GM18858 (cell line): ENCODE measurements at regions not wholly inside any gene's neighbourhood (a gene's known extent, or its start where the extent isn't known, plus 50 kb on each side); places are given as distances from the start of the nearest gene placed in this dataset.
A peak's percentile ranks its signal among the peaks of the same experiment; 100 is the strongest.
"Not testable (repeated sequence)": the region's sequence is repeated elsewhere in the genome, so short reads cannot be mapped to it uniquely, and the experiment has no call there.

Source experiments
- ATAC-seq: cut with Tn5 transposase; IDR thresholded peaks from one replicate; pipeline ENCODE4 v1.9.1; 2021; ENCODE audit not compliant: unreplicated experiment

DNA sequence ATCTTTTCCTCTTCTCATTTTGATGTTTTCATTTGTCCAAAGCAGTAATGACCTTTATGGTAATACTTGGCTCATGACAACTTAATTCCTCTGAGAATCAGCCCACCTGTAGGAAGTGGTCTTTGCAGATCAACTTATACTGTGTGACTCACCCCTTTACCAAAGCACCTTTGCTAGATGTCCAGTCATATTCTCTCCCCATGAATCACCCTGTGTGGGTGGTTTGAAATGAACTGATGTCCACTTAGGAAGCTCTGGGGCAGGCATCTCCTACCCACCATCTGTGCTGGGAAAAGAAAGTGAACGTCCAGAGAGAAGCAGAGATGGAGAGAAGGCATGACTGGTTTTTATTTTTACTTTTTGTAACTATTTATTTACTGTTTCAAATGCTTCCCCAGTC is 410.3 kb downstream of the KIF20B start:
- ATAC-seq = no peak

DNA sequence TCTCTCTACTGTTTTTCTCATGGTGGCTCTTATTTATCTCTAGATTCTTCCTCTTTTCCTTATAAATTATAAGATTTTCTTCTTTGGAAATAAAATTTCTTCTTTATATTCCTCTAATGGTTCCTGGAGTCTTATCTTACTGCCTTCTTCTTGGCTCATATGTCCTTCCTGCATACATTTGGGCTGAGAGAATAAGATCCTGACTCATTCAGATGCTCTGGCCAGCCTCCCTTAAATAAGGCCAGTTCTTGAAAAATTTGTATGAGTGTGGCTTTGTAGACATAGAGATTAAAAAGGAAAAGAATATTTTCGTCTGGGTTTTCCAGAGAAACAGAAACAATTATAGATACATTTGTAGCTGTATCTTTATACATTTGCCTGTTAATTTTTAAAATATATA is 411.3 kb downstream of the KIF20B start:
- ATAC-seq = no peak

DNA sequence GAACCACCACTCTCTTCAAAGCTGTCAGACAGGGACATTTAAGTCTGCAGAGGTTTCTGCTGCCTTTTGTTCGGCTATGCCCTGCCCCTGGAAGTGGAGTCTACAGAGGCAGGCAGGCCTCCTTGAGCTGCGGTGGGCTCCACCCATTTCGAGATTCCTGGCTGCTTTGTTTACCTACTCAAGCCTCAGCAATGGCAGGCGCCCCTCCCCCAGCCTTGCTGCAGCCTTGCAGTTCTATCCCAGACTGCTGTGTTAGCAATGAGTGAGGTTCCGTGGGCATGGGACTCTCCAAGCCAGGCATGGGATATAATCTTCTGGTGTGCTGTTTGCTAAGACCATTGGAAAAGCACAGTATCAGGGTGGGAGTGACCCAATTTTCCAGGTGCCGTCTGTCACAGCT is 417.2 kb downstream of the KIF20B start:
- not testable (repeated sequence) for ATAC-seq

DNA sequence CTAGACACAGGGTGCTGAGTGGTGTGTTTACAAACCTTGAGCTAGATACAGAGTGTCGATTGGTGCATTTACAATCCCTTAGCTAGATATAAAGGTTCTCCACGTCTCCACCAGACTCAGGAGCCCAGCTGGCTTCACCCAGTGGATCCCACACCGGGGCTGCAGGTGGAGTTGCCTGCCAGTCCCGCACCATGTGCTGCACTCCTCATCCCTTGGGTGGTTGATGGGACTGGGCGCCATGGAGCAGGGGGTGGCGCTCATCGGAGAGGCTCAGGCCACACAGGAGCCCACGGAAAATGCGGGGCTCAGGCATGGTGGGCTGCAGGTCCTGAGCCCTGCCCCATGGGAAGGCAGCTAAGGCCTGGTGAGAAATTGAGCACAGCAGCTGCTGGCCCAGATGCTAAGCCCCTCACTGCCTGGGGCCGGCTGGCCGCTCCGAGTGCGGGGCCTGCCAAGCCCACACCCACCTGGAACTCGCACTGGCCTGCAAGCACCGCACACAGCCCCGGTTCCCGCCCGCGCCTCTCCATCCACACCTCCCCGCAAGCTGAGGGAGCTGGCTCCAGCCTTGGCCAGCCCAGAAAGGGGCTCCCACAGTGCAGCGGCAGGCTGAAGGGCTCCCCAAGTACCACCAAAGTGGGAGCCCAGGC is 418.4 kb downstream of the KIF20B start:
- not testable (repeated sequence) for ATAC-seq

DNA sequence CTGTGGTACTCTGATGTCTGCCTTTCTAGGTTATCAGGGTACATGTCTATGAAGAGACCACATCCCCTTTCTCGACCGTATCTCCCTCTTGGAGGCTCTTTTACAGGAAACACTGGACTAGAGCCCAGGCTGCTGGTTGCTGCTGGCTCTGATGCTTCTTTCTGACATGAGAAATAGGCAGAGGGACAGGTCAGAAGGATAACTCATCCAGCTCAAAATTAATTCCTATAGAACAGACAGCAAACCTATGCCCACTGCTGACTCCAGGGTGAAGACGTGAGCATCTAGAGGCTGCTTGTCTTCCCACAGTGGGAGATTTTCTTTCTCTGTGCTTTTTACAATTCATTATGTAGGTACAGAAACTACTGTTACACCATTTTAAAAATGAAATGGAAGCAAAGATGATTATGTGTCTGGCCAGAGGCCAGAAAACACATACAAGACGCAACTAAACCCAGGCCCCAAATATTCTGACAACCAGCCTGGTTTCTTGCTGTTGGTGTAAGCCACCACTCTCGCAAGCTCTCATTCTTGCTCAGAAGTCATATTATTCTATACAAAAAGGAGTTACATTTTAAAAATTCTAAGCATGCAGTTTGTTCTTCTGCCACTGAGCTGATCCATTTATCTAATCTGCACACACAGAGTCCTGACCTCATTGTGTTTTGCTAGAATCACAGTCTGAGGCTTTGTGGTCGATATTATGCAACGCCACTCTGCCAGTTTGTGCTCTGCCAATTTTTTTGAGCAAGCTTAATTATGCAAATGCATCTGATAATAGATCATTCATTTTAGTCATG is 424.3 kb downstream of the KIF20B start:
- no peak for ATAC-seq

DNA sequence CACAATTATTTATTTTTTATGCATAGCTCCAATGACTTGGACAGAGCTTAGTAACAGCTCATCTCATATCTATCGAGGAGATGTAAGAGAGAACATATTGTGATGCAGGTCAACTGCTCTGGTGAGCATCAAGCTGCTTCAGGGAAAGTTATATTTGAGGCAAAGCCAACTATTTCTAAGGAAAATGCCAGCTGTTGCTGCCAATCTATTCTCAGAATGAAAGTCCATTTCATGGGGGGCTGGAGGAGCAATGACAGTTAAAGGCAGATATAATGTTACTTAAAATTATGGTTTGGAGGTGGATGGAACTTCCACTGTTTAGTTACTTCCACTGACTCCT is 424.8 kb downstream of the KIF20B start:
- ATAC-seq = no peak

DNA sequence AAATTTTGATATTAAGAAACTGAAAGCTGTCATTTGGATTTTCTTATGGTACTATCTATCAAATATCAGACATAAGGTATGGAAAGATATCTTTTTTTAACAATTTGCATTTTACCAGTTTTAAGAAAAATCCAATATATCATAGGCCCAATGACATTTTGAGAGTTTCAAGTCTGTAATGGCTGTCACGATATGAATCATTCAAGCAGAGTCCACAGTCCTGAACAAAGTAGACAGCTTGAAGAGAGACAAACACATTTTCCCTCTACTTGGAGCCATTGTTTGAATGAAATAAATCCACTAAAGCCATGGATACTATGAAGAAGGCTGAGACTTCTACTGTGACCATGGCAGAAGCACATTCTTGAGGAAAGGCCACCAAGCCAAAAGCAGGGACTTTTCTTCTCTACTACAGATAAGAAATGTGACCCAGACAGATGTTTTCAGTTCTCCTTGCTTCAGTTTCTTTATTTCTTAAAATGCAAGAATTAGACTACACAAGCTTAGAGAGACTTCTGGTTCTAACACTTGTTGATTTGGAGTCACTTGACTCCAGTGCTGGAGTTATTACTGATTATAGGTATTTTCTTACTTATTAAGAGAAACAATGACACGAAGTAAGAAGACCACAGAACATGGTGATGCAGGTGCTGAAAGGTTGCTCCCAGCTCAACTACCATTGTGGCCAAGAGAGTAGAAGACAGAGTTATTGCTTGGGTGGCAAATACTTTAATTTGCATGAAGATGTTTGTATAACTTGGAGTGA is 429.1 kb downstream of the KIF20B start:
- ATAC-seq = peak; percentile 61

DNA sequence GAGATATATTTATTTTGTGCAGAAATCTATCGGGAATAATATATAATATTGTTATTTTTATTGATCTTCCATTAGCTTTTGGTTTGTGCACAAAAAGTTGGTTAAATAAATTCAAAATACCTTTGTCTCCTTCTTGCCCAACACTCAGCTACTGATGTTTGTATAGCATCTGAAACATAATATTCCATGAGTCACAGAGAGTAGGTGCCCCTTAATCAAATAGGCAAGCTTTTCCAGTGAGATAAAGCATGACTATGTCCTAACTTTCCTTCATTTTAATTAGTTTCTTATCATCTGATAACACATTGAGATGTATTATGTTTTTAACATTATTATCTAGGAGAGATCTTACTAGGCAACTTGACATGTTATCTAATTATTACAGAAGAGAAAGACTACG is 432.2 kb downstream of the KIF20B start:
- ATAC-seq = no peak

DNA sequence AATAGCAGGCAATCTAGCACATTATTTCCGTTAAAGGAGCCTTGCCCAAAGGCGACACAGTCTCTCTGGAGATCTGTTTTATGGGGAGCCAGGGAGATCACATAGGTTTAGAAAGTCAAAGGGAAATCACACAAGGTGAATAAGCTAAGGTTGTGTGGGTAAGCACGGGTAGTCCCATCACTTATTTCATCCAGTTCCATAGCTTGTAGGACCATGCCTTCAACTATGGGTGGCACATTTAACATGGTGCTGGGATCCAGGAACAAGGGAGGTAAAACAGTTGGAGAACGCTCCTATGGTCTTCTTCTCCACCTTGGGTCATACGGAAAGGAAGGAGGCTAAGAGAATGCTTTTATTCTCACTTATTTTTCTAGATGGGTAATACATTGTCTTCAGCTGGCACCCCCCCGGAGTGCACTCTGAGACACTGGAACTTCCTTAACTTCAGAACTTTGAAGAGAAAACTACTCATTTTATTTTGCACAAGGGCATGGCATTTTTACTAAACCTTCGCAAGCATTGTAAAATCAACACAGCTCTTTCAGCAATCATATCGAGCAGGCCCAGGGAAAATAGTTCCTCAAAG is 435.4 kb downstream of the KIF20B start:
- no peak for ATAC-seq

DNA sequence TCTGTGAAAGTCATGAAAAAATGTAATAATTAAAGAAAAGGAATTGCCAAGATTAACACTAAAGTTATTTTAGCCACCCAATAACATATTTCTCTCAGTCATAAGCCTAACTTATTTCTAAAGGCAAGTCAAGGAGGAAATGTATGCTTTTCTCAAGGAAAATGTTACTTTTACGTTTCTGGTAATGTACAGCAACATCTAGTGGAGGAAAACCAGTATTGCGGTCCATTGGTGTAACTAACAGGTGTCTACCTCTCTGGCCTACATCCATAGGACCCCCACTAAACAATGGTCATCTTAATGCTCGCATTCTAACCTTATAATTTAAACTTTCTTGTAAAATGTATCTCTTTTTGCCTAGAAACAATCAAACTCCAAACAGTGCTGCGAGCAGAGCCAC is 437.5 kb downstream of the KIF20B start:
- no peak for ATAC-seq

DNA sequence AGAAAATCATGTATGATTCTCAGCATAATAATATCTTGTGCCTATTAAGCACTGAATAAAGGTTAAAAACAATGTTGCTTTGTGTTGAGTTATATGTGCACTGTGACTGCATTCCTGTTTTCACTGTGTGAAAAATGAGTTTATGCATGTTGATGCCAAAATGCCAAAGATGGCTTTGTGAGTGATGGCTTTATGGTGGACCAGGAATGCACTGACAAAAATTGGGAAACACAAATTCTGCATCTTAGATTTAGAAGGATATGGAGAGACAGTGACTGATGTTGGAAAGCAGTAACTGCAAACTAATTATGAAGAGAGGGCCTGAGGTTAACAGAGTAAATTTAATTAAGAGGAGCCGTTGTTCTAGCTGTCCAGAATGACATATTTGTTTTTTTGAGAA is 440.4 kb downstream of the KIF20B start:
- ATAC-seq = no peak

DNA sequence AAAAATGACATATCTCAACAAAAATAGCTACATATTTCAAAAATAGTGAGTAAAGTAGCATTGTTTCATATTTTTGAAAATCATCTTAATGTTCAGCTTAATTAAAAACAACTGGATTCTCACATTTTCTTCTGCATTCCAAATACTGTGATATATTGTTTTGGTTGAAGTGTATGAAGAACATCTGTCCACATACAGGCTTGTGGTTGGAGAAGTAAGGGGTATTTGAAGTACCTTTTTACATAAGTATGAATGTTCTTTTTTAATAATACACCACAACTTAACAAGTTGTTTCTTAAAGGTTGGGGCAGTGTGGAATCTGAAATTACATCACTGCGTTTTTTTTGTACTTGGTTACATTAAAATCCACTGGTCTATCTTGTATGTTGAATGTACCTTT is 442.5 kb downstream of the KIF20B start:
- no peak for ATAC-seq

DNA sequence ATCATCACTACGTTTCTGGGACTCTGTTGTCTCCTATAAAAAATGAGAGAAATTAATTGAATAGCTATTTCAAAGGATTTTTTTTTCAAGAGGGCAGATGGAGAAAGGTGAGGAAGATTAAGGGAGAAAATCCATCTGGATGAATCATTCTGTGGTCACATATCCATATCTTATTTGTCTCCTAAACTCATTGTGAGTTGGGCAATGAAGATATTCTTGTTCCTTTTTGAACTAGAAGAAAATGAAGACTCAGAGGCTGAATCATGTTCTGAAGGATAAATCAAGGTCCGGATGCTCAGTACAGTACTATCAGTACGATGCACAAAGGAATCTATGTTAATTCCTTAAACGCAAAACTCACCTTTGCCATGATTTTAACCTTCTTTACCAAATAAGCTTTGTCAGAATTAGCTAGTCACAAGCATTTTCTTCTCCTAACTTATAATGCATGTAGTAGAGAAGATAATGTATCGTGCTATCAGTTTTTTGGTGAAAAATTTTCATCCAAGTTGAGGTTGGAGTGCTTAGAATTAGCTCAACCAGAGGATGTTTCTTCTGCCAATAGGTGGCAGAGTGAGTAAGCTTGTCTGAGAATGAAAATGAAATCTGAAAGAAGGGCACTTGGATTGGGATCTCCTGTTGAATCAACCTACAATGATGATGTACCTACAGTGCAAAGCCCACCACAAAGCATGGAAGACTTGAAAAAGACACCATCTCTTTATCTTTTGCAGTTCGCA is 446.9 kb downstream of the KIF20B start:
- ATAC-seq = no peak

DNA sequence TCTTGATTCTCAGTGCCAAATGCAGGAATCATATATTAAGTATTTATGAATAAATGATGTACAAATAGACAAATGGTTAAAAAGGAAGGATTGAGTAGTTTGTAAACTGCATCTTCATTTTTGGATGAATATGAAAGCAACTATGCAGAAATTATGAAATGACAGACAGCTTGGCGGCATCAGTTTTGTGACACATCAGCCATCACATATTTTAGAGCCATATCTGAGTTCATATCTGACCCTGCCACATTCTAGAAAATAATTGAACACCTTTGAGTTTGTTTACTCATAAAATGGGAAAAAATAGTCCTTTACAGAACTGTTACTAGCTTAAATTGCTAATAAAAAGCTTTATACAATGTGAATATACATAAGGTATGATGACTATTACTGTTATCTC is 448.2 kb downstream of the KIF20B start:
- no peak for ATAC-seq

DNA sequence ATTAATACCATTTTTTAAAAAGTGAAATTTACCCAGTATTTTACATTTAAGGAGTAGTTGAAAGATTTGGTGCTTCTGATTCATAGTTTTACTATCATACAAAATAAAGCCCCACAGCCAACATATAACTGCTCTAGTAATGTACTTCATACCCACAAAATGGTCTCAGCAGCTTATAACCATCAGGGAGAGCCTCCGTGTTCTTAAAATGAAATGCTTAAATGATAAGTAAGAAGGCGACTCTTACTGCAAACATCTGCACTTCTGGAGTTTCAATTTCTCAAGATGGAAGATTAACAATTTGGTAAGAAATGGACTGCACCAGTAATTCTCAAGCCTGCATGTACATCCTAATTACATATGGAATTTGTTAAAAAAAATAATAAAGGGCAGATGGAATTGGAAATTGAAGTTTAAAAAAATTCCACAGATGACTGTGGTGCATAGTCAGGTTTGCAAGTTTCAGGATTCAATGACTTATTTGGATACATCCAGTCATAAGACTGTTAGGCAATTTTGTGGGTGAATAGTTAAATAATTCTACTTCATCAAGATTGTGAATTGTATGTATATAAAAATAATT is 461.0 kb downstream of the KIF20B start:
- ATAC-seq = no peak

DNA sequence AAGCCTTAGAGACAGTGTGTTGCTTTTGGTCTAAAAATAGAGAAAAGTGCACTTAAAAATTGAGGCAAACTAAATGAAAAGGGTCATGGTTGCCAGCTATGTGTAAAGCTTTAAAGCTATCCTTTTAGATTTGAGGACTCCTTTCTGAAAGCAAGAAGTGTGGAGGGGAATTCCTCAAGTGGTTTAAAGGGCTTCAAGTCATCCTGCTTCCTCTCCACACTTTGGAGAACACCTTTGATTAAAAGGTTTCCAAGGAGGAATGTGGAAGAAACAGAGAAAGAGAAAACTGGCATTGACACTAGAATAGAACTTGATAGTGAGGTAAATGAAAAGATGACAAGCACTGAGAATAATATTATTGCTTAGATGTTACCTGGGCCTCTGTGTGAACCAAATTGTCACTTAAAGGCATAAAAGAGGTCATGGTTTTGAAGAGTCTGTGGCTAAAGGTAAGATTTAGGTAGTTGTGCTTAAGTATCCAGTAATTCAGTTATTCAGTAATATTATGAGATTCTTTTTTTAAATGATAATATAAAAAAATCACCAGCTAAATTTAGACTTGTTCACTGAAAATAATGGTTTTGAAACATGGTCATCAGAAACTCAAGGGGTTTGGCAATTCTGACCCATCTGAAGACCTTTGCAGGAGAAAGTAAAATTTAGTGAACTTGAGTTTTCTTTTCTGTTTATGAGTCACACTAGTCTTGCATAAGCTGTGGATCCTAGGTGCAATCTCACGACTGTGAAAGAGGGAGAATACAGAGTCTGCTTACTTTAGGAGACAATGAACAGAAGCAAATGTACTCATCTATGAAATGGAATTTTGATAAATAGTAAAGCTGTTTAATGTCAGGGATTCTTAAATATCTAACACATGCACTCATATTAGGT is 466.0 kb downstream of the KIF20B start:
- ATAC-seq = peak; percentile 70

DNA sequence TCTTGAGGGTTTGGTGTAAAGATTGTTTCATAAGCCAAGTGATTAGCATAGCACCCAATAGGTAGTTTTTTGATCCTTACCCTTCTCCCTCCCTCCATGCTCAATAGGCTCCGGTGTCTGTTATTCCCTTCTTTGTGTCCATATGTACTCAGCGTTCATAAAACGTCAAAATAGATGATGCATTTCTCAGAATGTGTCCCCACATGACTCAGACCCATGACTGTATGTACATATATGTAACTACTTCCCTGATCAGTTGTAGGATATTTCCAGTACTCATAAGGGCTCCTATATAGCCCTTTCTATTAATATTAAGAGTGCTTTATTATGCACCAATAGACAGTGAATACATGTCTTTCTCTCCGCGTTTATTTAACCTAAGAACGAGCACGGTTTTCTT is 466.9 kb downstream of the KIF20B start:
- no peak for ATAC-seq

DNA sequence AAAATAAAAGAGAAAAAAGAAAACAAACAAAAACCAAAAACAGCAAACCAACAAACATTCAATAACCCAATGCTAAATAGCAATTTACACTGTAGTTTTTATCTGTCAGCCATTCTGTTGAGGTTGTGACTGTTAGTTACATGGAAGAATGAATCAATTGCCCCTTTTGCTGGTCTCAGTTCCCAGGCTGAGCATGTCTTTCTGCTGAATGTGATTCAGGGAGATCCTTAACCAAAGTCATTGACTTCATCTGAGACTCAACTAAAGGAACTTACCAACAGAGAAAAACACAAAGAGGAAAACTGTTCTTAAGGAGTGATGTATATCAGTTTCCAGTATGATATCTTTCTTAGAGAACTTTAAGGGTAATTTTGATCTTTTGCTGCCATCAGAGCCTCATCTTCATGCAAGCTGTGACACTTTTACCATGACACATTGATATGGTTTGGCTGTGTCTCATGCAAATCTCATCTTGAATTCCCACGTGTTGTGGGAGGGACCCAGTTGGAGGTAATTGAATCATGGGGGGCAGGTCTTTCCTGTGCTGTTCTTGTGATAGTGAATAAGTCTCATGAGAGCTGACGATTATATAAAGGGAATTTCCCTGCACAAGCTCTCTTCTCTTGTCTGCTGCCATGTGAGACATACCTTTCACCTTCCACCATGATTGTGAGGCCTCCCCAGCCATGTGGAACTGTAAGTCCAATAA is 469.8 kb downstream of the KIF20B start:
- no peak for ATAC-seq

DNA sequence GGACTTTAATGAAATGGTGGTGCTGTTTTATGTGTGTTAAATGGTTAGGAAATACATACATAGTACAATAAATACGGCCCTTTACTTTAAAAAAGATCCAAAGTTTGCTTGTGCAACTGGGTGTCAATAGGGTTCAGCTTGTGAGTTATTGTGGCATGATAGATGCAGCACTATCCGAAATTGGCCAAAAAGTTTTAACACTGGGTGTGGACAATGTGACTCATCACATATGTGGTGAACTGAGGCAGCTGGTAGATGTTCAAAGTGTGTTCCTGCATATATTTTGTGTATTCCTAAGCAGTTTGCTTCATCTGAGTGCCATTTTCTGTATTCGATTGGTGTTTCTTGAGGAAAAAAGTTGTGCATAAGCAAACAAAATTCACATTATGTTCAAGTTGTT is 473.1 kb downstream of the KIF20B start:
- ATAC-seq = no peak
